K562 (cell line): ENCODE measurements at regions not wholly inside any gene's neighbourhood (a gene's known extent, or its start where the extent isn't known, plus 50 kb on each side); places are given as distances from the start of the nearest gene placed in this dataset.

Experiments
- BCOR ChIP-seq: fragments of 450-650 bp; IDR thresholded peaks from 2 replicates; pipeline ENCODE4 v1.6.1; 2016
- CEBPG ChIP-seq, 3 experiments: fragments of 200-800 bp in 1 of 3; sonication (Bioruptor generic) in 1 of 3; sonication (generic) in 1 of 3; formaldehyde crosslinking in 1 of 3; IDR thresholded peaks in 2 of 3; conservative IDR thresholded peaks in 1 of 3; 2 replicates each; pipeline versions ENCODE4 v1.6.1 to v1.8.0; 2016 to 2022; ENCODE audit warnings: missing compliant biosample characterization in 2 of 3, missing genetic modification characterization in 2 of 3, mild to moderate bottlenecking in 1 of 3, missing genetic modification reagents in 1 of 3
- DDX20 ChIP-seq: fragments of 450-650 bp; IDR thresholded peaks from 2 replicates; pipeline ENCODE4 v1.6.1; 2016; ENCODE audit warnings: missing genetic modification characterization, low read depth, mild to moderate bottlenecking, missing compliant biosample characterization, moderate library complexity
- DPF2 ChIP-seq: fragments of 450-650 bp; IDR thresholded peaks from 2 replicates; pipeline ENCODE4 v1.6.1; 2016
- HDAC2 ChIP-seq: fragments of 450-650 bp; IDR thresholded peaks from 2 replicates; pipeline ENCODE4 v1.6.1; 2016; ENCODE audit warnings: mild to moderate bottlenecking
- HNRNPK ChIP-seq: fragments of 200-400 bp; formaldehyde crosslinking; IDR thresholded peaks from one replicate; pipeline ENCODE4 v1.6.1; 2018; ENCODE audit warnings: mild to moderate bottlenecking, low read depth, low read length; ENCODE audit not compliant: poor library complexity, severe bottlenecking
- POLR2A ChIP-seq: fragments of 450-650 bp; conservative IDR thresholded peaks from 2 replicates; pipeline ENCODE4 v1.6.1; 2016
- POLR2AphosphoS5 ChIP-seq: IDR thresholded peaks from 2 replicates; pipeline ENCODE4 v1.6.1; 2011; ENCODE audit warnings: mild to moderate bottlenecking, low read depth, low read length, moderate library complexity; ENCODE audit not compliant: control insufficient read depth, insufficient read depth
- PRPF4 ChIP-seq: fragments of 200-400 bp; formaldehyde crosslinking; IDR thresholded peaks from one replicate; pipeline ENCODE4 v1.6.1; 2017; ENCODE audit warnings: low read length, low read depth, mild to moderate bottlenecking; ENCODE audit not compliant: insufficient read depth, poor library complexity, severe bottlenecking
- RBM22 ChIP-seq: fragments of 200-400 bp; formaldehyde crosslinking; IDR thresholded peaks from 2 replicates; pipeline ENCODE4 v1.6.1; 2018; ENCODE audit warnings: low read length, low read depth; ENCODE audit not compliant: poor library complexity, severe bottlenecking
- RUNX1 ChIP-seq: sonication (generic); IDR thresholded peaks from 2 replicates; pipeline ENCODE4 v1.6.1; 2016; ENCODE audit warnings: antibody characterized with exemption, low read depth
- SMAD2 ChIP-seq: fragments of 150-350 bp; IDR thresholded peaks from 2 replicates; pipeline ENCODE4 v1.6.1; 2014; ENCODE audit warnings: low read depth, mild to moderate bottlenecking, low read length
- SMC3 ChIP-seq: conservative IDR thresholded peaks from 2 replicates; pipeline ENCODE4 v1.6.1; 2011; ENCODE audit warnings: low read depth, low read length, improper control_type of control experiment; ENCODE audit not compliant: insufficient read depth
- ZBTB7A ChIP-seq: IDR thresholded peaks from 2 replicates; pipeline ENCODE4 v1.6.1; 2011; ENCODE audit warnings: low read depth, mild to moderate bottlenecking, low read length, moderate library complexity, borderline replicate concordance; ENCODE audit not compliant: control insufficient read depth
- ZNF224 ChIP-seq: sonication (generic); formaldehyde crosslinking; IDR thresholded peaks from 2 replicates; pipeline ENCODE4 v1.8.0; 2022; ENCODE audit warnings: mild to moderate bottlenecking, missing genetic modification reagents
- ZNF717 ChIP-seq: fragments of 250-450 bp; sonication (Bioruptor Pico); IDR thresholded peaks from 2 replicates; pipeline ENCODE4 v1.5.0; 2021
- TF ChIP-seq, protein P1 (sequence below), 2 experiments: fragments of 450-650 bp; IDR thresholded peaks; 2 replicates each; pipeline ENCODE4 v1.6.1; 2016; ENCODE audit warnings: mild to moderate bottlenecking in 2 of 2, borderline replicate concordance in 1 of 2, low read depth in 1 of 2, moderate library complexity in 1 of 2
- TF ChIP-seq, protein P2 (sequence below): sonication (generic); formaldehyde crosslinking; IDR thresholded peaks from 2 replicates; pipeline ENCODE4 v1.8.1; 2022; ENCODE audit warnings: missing genetic modification reagents

DNA sequence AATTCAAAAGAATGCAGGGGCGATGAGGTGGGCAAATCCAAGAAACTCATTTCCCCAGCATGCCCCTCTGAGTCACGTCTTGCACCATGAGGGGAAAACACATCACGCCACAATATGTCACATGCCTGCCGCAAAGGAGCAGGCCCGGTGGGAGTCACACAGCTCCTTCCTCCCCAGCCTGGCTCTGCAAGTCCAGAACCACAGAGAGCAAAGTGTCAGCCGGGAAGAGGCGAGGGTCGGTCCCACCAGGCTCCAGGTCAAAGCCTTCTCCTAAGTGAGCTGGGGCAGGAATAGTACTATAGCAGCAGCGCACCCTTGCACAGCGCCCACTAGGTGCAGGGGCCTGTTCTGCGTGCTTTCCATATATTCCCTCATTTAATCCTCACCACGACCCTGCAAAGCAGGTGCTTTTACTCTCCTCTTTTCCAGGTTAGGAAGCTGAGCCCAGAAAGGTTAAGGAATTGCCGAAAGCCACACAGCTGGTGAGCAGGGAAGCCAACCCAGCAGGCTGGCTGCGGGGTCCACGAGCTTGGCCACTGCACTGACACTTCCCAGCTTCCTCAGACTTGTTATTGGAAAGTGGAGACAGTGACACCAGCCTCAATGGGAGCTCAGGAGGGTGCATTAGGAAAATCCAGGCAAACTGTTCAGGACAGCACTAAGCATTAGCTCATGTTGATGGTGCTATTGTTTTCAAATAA is 94.0 kb upstream of the ZMIZ1 start (continued):
- TF ChIP-seq, protein P1, sequence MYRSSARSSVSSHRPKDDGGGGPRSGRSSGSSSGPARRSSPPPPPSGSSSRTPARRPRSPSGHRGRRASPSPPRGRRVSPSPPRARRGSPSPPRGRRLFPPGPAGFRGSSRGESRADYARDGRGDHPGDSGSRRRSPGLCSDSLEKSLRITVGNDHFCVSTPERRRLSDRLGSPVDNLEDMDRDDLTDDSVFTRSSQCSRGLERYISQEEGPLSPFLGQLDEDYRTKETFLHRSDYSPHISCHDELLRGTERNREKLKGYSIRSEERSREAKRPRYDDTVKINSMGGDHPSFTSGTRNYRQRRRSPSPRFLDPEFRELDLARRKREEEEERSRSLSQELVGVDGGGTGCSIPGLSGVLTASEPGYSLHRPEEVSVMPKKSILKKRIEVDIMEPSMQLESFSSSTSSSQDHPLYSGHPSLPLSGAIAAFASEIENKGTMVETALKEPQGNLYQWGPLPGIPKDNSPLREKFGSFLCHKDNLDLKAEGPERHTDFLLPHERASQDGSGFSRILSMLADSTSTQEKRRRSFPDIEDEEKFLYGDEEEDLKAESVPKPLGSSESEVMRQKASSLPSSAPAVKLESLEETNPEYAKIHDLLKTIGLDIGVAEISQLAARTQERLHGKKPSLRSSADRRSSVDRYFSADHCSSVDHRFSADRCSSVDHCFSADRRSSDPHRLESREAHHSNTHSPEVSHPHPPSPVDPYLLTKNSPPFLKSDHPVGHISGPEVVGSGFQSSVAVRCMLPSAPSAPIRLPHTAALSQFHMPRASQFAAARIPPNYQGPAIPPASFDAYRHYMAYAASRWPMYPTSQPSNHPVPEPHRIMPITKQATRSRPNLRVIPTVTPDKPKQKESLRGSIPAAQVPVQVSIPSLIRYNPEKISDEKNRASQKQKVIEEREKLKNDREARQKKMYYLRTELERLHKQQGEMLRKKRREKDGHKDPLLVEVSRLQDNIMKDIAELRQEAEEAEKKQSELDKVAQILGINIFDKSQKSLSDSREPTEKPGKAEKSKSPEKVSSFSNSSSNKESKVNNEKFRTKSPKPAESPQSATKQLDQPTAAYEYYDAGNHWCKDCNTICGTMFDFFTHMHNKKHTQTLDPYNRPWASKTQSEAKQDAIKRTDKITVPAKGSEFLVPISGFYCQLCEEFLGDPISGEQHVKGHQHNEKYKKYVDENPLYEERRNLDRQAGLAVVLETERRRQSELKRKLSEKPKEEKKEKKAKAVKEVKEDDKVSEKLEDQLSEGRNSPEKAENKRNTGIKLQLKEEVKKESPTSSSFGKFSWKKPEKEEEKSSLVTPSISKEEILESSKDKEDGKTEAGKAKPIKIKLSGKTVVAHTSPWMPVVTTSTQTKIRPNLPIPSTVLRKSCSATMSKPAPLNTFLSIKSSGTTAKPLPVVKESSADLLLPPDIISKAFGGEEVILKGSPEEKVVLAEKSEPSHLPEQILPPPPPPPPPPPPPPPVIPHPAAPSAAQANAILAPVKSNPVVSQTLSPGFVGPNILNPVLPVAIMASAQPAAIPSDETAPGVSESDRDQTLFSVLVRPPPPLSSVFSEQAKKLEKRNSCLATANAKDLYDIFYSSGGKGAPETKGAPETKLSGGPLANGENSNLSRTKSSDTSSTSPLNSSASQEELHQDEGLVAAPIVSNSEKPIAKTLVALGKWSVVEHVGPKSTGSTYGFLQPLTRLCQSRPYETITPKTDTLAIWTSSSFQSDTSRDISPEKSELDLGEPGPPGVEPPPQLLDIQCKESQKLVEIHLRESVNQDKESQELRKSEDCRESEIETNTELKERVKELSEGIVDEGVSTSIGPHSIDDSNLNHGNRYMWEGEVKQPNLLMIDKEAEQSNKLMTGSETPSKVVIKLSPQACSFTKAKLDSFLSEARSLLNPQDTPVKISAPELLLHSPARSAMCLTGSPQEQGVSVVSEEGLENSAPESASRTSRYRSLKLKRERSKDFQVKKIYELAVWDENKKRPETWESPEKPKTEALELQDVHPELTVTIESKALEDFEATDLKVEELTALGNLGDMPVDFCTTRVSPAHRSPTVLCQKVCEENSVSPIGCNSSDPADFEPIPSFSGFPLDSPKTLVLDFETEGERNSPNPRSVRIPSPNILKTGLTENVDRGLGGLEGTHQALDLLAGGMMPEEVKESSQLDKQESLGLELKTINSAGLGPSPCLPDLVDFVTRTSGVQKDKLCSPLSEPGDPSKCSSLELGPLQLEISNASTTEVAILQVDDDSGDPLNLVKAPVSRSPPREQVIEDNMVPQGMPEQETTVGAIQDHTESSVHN (IDR thresholded peaks at IDR 0.05; ENCODE audit: borderline replicate concordance in 1 of 2, low read depth in 1 of 2) = no peak
- TF ChIP-seq HNRNPK = no peak
- 0 out of 2 replicates have a peak, but pooled peaks have one; percentile 25 for TF ChIP-seq ZNF224 (CRISPR knock-in tag)
- peak; percentile 51; the same call in 1 of the 2 replicates for TF ChIP-seq DPF2
- TF ChIP-seq CEBPG (CRISPR knock-in tag; IDR thresholded peaks at IDR 0.05) = peak; percentile 58
- TF ChIP-seq CEBPG (tag; conservative IDR thresholded peaks at IDR 0.05 in 1 of 2, IDR thresholded peaks at IDR 0.05 in 1 of 2) = no peak
- TF ChIP-seq PRPF4 = no peak
- TF ChIP-seq RUNX1 = no peak
- no peak for TF ChIP-seq RBM22
- 0 out of 2 replicates have a peak, but pooled peaks have one; percentile 32 for TF ChIP-seq SMC3
- TF ChIP-seq ZNF717 (CRISPR knock-in tag) = no peak
- peak; percentile 57; the same call in 1 of the 2 replicates for TF ChIP-seq HDAC2
- peak; percentile 63 for TF ChIP-seq POLR2A
- peak; percentile 62; the same call in 1 of the 2 replicates for TF ChIP-seq ZBTB7A
- TF ChIP-seq SMAD2 = no peak
- TF ChIP-seq POLR2AphosphoS5 = peak; percentile 33; the same call in 1 of the 2 replicates
- no peak for TF ChIP-seq DDX20 (tag)
- TF ChIP-seq, protein P2, sequence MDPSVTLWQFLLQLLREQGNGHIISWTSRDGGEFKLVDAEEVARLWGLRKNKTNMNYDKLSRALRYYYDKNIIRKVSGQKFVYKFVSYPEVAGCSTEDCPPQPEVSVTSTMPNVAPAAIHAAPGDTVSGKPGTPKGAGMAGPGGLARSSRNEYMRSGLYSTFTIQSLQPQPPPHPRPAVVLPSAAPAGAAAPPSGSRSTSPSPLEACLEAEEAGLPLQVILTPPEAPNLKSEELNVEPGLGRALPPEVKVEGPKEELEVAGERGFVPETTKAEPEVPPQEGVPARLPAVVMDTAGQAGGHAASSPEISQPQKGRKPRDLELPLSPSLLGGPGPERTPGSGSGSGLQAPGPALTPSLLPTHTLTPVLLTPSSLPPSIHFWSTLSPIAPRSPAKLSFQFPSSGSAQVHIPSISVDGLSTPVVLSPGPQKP (CRISPR knock-in tag) = no peak
- 0 out of 2 replicates have a peak, but pooled peaks have one; percentile 22 for TF ChIP-seq BCOR
